Panc1 (cell line): ENCODE measurements at regions not wholly inside any gene's neighbourhood (a gene's known extent, or its start where the extent isn't known, plus 50 kb on each side); places are given as distances from the start of the nearest gene placed in this dataset.

Source experiments
- ATAC-seq: fragments of 200-7000 bp; cut with Tn5 transposase; 2 replicates; pipeline ENCODE4 v1.9.1; 2020; ENCODE audit warnings: mild to moderate bottlenecking, moderate library complexity
- BruUV-seq: library from RNA; stranded (reverse); fragments of 400-500 nt; replicated peaks from 2 replicates; lab custom pipeline; 2021; lab: Mats Ljungman, UMichigan
- CTCF ChIA-PET: fragments of 300-600 bp; sonication (Branson Sonifier 250); formaldehyde crosslinking; loops from one replicate; lab custom pipeline; 2022; ENCODE audit warnings: antibody characterized with exemption; lab: Charles Lee
- POLR2A ChIA-PET: fragments of 300-600 bp; sonication (Branson Sonifier 250); formaldehyde crosslinking; loops from one replicate; lab custom pipeline; 2022; ENCODE audit warnings: antibody characterized with exemption; lab: Charles Lee
- DNase-seq: peaks from one replicate; pipeline ENCODE4 v3.0.0-alpha.2; 2010; ENCODE audit warnings: low read depth, low spot score
- H3K27ac ChIP-seq: 2 replicates; pipeline ENCODE4 v1.5.1; 2011; ENCODE audit warnings: mild to moderate bottlenecking, low read length, inconsistent platforms
- H3K27me3 ChIP-seq: fragments of 200-500 bp; sonication (Bioruptor generic); 2 replicates; pipeline ENCODE4 v1.6.0; 2014; ENCODE audit warnings: low read length, inconsistent platforms; ENCODE audit not compliant: control insufficient read depth, insufficient read depth
- H3K36me3 ChIP-seq: fragments of 200-500 bp; sonication (Bioruptor generic); 2 replicates; pipeline ENCODE4 v1.5.1; 2014; ENCODE audit warnings: inconsistent platforms, mild to moderate bottlenecking, low read length, moderate library complexity; ENCODE audit not compliant: control insufficient read depth, insufficient read depth
- H3K4me1 ChIP-seq: 2 replicates; pipeline ENCODE4 v1.5.1; 2011; ENCODE audit warnings: inconsistent platforms, mild to moderate bottlenecking, low read length, moderate library complexity; ENCODE audit not compliant: control insufficient read depth, insufficient read depth
- H3K4me3 ChIP-seq, 2 experiments: 2 replicates each; pipeline ENCODE4 v1.5.1; 2011 to 2012; ENCODE audit warnings: low read depth in 2 of 2, low read length in 2 of 2, mild to moderate bottlenecking in 2 of 2, inconsistent platforms in 1 of 2, moderate library complexity in 1 of 2
- H3K9me3 ChIP-seq: fragments of 200-500 bp; sonication (Bioruptor generic); 2 replicates; pipeline ENCODE4 v1.5.1; 2014; ENCODE audit warnings: low read depth, mild to moderate bottlenecking, inconsistent platforms, low read length, moderate library complexity; ENCODE audit not compliant: control insufficient read depth, insufficient read depth
- CTCF ChIP-seq: fragments of 450-650 bp; IDR thresholded peaks from 2 replicates; pipeline ENCODE4 v1.5.1; 2017; ENCODE audit warnings: mild to moderate bottlenecking
- POLR2AphosphoS5 ChIP-seq: IDR thresholded peaks from 2 replicates; pipeline ENCODE4 v1.6.1; 2012; ENCODE audit warnings: mild to moderate bottlenecking, low read depth, low read length, moderate library complexity
- REST ChIP-seq, 2 experiments: IDR thresholded peaks; 2 replicates each; pipeline ENCODE4 v1.6.1; 2011 to 2012; ENCODE audit warnings: low read depth in 2 of 2, control low read depth in 1 of 2, low read length in 1 of 2, mild to moderate bottlenecking in 1 of 2, moderate library complexity in 1 of 2; ENCODE audit not compliant: insufficient read depth in 1 of 2
- SIN3A ChIP-seq: IDR thresholded peaks from 2 replicates; pipeline ENCODE4 v1.6.1; 2012; ENCODE audit warnings: low read depth, mild to moderate bottlenecking, low read length, moderate library complexity, borderline replicate concordance; ENCODE audit not compliant: insufficient read depth
- TCF7L2 ChIP-seq: IDR thresholded peaks from 2 replicates; pipeline ENCODE4 v1.6.1; 2011; ENCODE audit warnings: mild to moderate bottlenecking, low read depth, low read length, inconsistent platforms
- in situ Hi-C: cut with HindIII; loops from 2 replicates; pipeline ENCODE4 v1.10.0; 2016; ENCODE audit warnings: low sequenced_read_pairs, low pct_unique_long_range_greater_than_20kb
- intact Hi-C: fragments of 100-400 bp; cut with micrococcal nuclease; formaldehyde crosslinking; loops from one replicate; pipeline ENCODE4 v1.10.0; 2022; ENCODE audit not compliant: unreplicated experiment

GRCh38 chr6:19599796-19600464 is 237.2 kb upstream of the ID4 start:
- CTCF ChIA-PET, result no interaction called here
- Histone ChIP-seq H3K36me3 (no peaks in the 10 kb centered on the region), H3K27me3 (no peaks in the 10 kb centered on the region), H3K9me3 (no peaks in the 10 kb centered on the region), H3K4me3 (no peak overlapping the region), H3K27ac (no peak overlapping the region), H3K4me1 (no peaks in the 10 kb centered on the region)
- TF ChIP-seq CTCF (no peak), SIN3A (no peak), REST (IDR thresholded peaks at IDR 0.05; ENCODE audit: insufficient read depth in 1 of 2, low read depth in 2 of 2, low read length in 1 of 2) (no peak)
- in situ Hi-C loops, result no loop called here
- intact Hi-C loops, result no loop called here
- BruUV-seq, result no TSS peak
- POLR2A ChIA-PET, result no interaction called here
- no peak for ATAC-seq
- no peak for DNase-seq

GRCh38 chr6:19602434-19603013 is 234.6 kb upstream of the ID4 start:
- ATAC-seq (no peak), DNase-seq (no peak)
- Histone ChIP-seq H3K27me3 (no peaks in the 10 kb centered on the region), H3K9me3 (no peaks in the 10 kb centered on the region), H3K4me3 (no peak overlapping the region), H3K27ac (no peak overlapping the region), H3K36me3 (no peaks in the 10 kb centered on the region), H3K4me1 (no peaks in the 10 kb centered on the region)
- intact Hi-C loops (no loop called here), in situ Hi-C loops (no loop called here)
- no TSS peak for BruUV-seq
- CTCF ChIA-PET, result no interaction called here
- POLR2A ChIA-PET, result no interaction called here
- TF ChIP-seq SIN3A, result no peak
- TF ChIP-seq POLR2AphosphoS5, result no peak
- TF ChIP-seq REST (IDR thresholded peaks at IDR 0.05; ENCODE audit: insufficient read depth in 1 of 2, low read depth in 2 of 2, low read length in 1 of 2), result no peak
- TF ChIP-seq TCF7L2, result no peak
- TF ChIP-seq CTCF, result no peak
